DND-41 (cell line): ENCODE measurements at regions not wholly inside any gene's neighbourhood (a gene's known extent, or its start where the extent isn't known, plus 50 kb on each side); places are given as distances from the start of the nearest gene placed in this dataset.

ENCODE experiments used
- EZH2 ChIP-seq: IDR thresholded peaks from 3 replicates; pipeline ENCODE4 v1.6.1; 2012; ENCODE audit warnings: borderline replicate concordance, low read depth, mild to moderate bottlenecking, moderate library complexity, low read length, inconsistent platforms; ENCODE audit not compliant: severe bottlenecking
- TF ChIP-seq, protein P1 (sequence below): IDR thresholded peaks from 2 replicates; pipeline ENCODE4 v1.5.1; 2012; ENCODE audit warnings: borderline replicate concordance, low read length, moderate library complexity, mild to moderate bottlenecking; ENCODE audit not compliant: poor library complexity, severe bottlenecking; ENCODE audit errors: extremely low read depth

- TF ChIP-seq, protein P1, sequence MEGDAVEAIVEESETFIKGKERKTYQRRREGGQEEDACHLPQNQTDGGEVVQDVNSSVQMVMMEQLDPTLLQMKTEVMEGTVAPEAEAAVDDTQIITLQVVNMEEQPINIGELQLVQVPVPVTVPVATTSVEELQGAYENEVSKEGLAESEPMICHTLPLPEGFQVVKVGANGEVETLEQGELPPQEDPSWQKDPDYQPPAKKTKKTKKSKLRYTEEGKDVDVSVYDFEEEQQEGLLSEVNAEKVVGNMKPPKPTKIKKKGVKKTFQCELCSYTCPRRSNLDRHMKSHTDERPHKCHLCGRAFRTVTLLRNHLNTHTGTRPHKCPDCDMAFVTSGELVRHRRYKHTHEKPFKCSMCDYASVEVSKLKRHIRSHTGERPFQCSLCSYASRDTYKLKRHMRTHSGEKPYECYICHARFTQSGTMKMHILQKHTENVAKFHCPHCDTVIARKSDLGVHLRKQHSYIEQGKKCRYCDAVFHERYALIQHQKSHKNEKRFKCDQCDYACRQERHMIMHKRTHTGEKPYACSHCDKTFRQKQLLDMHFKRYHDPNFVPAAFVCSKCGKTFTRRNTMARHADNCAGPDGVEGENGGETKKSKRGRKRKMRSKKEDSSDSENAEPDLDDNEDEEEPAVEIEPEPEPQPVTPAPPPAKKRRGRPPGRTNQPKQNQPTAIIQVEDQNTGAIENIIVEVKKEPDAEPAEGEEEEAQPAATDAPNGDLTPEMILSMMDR, result no peak
- no peak for TF ChIP-seq EZH2
These were observed 256.1 kb upstream of the DPYD start for GRCh38 chr1:98176936-98177335.
